Limb (tissue), 2 donors: ENCODE measurements at regions not wholly inside any gene's neighbourhood (a gene's known extent, or its start where the extent isn't known, plus 50 kb on each side); places are given as distances from the start of the nearest gene placed in this dataset.
A peak's percentile ranks its signal among the peaks of the same experiment; 100 is the strongest.
"Not testable (repeated sequence)": the region's sequence is repeated elsewhere in the genome, so short reads cannot be mapped to it uniquely, and the experiment has no call there.

Source experiments
- DNase-seq, 2 donors: peaks; one replicate each; pipeline ENCODE4 v3.0.0-alpha.2; 2016; ENCODE audit errors: extremely low spot score in 2 of 2

DNA sequence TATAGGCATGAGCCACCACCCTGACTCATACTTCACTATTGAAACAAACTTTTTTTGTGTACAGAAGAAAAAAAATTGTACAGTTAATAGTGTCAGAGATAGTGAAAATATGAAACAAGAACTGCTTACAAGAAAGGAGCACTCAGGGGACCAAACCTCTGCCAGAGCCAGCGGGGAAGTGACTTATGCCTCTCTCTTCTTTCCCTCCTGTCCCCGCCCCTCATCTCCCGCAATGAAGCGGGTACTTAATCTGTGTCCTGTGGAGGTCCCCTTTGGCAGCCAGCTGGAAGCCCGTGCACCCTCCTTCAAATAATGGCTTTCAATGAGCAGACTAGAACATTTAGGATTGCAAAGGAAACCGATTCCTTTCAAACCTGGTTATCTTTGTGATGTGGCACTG lies 51.5 kb downstream of the PPIAL4A start:
- DNase-seq = not testable (repeated sequence)

DNA sequence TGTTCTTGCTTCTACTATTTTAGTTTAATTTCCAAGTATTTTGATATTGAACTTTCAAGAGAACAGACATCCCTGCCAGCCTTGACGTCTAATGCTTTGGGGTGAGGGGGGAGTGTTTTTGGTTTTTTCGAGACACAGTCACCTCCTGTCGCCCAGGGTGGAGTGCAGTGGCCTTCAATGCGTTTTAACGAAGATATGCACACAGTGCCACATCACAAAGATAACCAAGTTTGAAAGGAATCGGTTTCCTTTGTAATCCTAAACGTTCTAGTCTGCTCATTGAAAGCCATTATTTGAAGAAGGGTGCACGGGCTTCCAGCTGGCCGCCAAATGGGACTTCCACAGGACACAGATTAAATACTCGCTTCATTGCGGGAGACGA lies 52.3 kb downstream of the PPIAL4A start:
- not testable (repeated sequence) for DNase-seq

DNA sequence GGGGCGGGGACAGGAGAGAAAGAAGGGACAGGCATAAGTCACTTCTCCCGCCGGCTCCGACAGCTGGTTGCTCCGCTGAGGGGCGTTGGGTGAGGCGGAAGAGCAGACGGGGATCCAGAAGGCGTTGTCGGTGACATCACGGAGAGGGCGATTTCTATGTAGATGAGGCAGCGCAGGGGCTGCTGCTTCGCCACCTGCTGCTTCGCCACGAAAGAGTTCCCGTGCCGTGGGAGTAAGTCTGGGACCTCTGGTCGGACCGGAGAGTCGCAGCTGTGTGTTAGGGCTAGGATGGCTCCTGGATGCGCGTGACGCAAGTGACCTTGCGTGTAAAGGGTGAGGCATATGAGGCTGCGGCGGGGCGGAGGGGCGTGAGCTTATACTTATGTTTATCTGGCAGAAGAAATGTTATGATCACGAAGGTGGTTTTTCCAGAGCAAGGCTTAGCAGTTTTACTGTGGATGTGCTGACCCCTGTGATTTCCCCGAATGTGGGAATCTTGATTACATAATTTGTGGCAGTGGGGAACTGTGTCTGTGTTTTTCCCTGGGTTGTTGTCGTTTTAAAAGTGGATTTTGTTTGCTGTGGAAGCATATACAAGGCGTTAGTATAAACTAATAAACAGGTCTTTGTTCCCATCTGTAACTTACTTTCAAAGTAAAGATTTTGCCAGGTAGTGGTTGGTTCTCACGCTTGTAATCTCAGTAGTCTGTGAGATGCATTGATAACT lies 52.8 kb downstream of the PPIAL4A start:
- peak; percentile 43 to 76 for DNase-seq

DNA sequence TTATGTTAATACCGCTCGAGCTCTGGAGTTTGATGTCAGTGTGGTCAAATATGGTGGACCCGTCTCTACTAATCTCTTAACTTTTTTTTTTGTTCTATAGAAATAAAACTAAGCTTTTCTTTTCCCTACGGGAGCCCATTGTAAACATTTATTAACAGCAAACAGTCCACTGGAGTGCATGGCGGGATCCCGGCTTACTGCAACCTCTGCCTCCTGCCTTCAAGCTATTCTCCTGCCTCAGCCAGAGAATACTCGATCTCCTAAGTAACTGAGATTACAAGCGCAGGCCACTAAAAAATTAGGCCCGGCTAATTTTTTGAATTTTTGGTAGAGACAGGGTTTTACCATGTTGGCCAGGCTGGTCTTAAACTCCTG lies 53.4 kb downstream of the PPIAL4A start:
- DNase-seq = not testable (repeated sequence)

DNA sequence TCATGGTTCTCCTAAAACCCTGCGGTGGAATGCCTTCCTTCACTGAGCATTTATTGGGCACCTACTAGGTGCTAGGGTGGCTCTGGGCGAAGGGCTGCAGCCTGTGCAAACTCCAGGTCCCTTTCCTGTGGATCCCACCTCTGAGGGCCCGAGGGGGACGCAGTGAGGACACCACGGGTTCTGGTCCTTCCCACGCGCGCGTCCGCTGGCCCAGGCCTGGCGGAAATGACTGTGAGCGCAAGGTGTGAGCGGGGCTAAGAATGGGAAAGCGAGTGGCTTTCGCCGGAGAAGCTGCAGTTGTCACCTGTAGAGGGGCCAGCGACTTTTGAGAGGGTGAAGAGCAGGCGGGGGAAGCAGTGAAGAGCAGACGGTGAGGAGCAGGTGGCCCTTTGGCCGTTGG lies 55.1 kb downstream of the PPIAL4A start:
- DNase-seq = not testable (repeated sequence)

DNA sequence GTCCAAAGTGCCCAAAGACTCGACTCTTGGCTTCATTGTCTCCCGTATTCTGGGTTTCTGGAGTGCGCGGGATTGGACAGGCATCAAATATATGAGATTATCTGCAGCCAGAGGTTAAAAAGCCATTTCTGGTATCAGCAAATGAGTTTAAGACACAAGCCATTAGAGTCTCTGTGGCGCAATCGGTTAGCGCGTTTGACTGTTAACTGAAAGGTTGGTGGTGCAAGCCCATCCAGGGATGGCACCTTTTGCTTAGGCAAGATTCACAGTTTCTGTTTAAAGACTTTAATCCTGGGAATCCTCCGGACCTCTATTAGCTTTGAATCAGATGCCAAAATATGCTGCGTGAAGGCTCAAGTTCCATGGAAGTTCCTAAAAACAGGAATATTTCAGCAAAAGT lies 55.6 kb downstream of the PPIAL4A start:
- DNase-seq = not testable (repeated sequence)

DNA sequence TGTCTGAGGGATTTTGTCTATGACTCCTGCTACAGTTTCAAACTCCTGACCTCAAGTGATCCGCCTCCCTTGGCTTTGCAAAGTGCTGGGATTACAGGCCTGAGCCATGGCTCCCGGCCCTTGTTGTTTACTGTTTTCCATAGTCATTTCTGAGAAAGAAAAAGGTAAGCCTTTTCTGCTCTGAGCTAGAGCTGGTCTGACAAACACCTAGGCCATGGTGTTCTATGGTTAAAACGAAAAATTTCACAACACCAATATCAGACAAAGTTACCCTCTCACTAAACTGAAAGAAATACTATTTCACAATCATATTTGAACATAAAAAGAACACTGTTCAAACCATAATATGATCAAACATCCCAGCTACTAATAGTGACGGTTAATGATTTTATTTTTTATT lies 57.5 kb downstream of the PPIAL4A start:
- not testable (repeated sequence) for DNase-seq

DNA sequence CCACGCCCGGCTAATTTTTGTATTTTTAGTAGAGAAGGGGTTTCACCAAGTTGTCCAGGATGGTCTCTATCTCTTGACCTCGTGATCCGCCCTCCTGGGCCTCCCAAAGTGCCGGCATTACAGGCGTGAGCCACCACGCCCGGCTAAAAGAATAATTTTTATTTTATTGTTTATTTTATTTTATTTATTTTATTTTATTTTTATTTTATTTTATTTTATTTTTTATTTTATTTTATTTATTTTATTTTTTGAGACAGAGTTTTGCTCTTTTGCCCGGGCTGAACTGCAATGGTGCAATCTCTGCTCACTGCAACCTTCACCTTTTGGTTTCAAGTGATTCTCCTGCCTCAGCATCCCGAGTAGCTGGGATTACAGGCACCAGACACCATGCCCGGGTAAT lies 60.2 kb downstream of the PPIAL4A start:
- not testable (repeated sequence) for DNase-seq

DNA sequence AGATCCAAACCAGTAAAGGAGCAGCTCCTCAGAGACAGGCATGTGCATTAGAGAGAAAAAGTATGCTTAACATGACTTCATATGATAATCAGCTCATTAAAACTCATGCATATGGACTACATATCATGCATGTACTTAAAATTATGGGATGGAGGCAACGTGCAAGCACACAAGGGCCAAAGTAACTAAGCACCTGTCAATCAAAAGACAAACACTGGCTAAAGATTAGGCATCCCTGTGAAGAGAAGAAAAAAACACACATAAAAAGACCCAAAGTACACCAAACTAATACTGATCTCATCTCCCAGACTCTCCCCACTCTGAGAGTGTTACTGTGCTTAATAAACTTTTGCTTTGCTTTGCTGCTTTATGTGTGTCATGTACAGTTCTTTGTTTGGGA lies 61.1 kb downstream of the PPIAL4A start:
- DNase-seq = not testable (repeated sequence)

DNA sequence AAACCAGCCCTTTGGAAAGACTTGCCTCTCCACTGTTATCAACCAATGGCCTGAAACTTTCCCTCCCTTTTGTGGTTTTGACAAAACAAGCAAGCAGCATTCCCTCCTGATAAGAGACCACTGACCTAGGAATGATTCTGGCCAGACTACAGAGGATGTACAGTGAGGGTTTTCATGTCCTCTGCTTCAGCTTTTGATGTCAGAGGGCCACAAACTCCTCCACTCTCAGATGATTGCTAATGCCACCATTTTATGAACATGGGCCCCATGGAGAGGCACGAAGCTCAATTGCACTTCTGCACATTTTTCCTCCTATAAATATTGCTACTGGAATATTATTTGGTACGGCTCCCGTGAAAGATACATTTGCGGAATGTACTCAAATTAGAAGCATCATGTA lies 61.5 kb downstream of the PPIAL4A start:
- not testable (repeated sequence) for DNase-seq

DNA sequence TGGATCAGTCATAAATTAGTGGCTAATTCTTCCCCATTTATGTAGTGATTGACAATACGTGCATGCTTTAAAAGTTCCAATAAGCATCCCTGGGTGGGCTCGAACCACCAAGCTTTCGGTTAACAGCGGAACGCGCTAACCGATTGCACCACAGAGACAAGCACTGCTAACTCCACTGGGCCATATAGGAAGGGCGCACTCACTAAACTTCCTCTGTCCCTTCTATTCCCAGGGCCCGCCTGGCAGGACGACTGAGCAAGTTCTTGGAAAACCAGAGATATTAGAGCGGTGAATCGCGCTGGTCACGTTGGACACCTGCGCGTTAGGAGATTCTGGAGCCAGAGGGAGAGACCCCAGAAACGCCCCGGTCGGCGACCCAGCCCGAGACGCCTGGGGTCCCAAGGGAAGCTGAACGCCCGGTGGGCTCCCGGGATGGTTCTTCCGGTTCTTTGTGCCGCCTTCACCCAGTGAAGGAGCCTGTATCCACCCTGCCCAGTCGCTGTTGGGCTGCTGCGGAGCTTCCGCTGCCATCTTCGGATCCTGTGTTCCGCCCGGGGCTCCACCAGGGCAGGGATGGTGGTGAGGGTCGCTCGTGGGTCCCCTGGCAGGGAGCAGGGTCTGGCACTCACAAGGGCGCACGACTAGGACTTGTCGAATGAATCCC lies 62.8 kb downstream of the PPIAL4A start:
- DNase-seq = not testable (repeated sequence)

DNA sequence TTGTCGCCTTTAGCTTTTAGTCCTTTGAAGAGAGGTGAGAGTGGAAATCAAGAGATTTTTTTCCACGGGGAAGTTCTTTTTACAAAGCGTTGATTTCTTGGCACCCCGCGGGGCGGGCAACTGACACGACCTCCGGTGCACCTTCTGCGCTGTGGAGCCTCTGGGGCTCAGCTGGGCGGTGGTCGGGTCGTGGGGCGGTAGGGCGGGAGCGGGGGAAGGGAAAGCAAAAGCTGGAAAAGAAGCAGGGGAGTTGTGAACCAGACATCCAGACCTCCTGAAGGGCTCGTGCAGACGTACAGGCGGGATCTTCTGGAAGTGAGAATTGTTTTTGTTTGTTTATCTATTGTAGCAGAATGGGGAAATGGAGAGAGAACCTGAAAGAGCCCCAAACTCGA lies 63.3 kb downstream of the PPIAL4A start:
- DNase-seq = not testable (repeated sequence)

DNA sequence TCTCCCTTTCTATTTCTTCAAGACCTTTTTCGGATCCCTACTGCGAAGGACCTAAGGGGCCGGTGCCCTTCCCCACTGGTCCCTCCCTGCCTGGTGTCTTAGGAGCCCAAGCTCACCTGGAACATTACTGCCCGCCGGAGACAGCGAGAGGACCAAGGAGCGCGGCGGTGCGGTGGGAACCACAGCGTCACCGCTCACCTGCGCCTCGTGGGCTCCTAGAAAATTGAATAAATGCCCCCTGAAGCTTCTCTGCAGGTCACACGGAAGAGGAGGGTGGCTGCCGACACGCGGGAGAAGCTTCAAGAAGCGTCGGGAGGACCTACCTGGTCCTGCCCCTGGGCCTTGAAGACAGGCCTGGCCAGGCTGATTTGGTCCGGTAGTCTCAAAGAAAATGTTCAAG lies 65.2 kb downstream of the PPIAL4A start:
- no peak for DNase-seq

DNA sequence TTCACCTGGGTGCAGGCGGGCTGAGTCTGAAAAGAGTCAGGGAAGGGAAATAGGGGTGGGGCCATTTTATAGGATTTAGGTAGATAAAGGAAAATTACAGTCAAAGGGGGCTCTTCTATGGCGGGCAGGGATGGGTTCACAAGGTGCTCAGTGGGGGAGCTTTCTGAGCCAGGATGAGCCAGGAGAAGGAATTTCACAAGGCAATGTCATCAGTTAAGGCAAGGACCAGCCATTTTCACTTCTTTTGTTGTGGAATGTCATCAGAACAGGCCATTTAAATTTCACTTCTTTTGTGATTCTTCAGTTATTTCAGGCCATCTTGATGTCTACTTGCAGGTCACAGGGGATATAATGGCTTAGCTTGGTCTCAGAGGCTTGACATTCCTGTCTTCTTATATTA lies 66.4 kb downstream of the PPIAL4A start:
- not testable (repeated sequence) for DNase-seq

DNA sequence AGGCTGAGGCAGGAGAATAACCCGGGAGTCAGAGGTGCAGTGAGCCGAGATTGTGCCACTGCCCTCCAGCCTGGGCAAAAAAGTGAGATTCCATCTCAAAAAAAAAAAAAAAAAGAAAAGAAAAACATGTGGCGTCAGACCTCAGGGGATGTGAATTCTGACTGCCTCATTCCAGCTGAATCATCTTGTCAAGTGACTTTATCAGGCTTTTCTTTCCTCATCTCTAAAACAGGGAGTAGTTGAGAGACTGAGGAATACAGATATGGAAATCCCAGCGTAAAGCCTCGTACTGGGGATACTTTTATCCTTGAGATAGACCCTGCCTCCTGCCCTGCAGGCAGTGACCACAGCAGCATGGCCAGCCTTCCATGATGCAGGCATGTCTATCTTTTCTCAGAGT lies 76.4 kb downstream of the PPIAL4A start:
- not testable (repeated sequence) for DNase-seq

DNA sequence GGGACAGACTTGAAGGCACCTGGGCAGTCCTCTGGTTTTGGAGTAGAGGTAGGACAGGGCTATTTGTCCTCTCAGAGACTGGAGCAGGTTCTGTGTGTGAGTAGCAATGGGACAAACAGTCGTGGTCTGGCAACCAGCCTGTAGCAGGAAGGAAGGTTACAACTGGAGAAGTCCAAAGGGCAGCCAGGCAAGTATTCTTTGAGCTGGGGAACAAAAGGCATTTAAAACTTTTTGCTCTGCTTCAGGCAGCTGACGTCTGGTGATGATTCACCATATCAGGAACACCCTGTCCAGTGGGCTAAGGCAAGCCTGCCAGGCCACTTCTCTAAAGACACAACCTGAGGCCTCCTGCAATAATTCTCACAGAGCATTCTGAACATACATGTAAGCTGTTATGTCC lies 83.3 kb downstream of the PPIAL4A start:
- DNase-seq = not testable (repeated sequence)

DNA sequence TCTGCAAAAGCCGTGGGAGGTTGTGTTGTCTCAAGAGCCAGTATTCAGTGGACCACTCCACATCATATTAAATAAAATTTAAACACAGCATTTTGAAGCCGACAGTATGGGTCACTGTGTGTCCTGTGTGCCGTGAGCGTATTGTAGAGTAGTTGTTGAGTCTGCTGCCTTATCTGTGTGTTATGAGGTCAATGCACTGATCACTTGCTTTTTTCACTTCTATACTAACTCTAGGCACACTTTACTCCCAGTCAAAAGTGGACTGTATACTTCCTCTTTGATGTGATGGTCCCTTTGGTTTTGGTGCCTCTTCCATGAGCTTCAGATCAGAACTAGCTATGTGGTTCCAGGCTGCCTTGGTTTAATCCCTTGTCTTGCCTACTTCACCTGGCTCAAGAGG lies 84.3 kb downstream of the PPIAL4A start:
- not testable (repeated sequence) for DNase-seq

DNA sequence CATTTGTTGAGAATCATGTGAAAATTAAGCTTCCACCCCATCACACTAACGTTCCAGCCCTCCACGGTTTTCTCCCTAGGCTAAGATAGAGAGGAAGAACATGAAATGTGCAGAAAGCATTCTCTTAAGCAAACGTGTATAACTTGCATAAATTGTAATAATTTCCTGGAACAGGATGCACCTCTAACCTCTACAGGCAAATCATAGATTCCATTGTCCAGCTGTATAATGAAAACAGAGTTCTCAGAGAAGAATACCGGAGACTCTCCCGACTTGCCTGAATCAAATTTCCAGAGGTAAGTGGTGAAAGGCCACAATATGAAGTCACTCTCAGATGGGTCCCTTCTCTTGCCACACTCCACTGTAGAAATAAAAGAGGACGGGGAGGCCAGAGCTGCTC lies 87.7 kb downstream of the PPIAL4A start:
- not testable (repeated sequence) for DNase-seq

DNA sequence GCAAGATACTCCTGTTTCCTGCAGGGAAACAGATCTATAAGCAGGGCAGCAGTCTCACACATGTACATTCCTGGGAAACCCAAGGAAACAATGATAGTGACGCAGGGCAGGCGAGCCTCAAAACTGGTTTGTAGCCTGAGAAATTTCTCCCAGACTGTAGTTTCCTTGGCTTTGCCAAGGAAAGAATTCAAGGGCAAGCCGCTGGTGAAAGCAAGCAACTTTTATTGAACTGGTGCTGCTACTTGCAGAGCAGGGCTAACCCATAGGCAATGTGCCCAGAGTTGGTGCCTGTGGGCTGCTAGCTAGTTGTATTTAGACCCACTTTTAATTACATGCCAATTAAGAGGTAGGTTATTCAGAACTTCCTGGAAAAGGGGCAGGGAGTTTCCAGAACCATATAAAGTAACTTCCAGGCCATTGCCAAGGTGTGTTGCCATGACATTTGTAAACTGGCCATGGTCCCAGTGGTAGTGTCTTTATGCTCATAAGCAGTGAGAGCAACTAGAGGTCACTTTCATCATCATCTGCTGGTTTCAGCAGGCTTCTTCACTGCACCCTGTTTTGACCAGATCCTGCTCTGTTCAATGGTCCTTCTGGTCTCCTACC lies 92.0 kb downstream of the PPIAL4A start:
- not testable (repeated sequence) for DNase-seq

DNA sequence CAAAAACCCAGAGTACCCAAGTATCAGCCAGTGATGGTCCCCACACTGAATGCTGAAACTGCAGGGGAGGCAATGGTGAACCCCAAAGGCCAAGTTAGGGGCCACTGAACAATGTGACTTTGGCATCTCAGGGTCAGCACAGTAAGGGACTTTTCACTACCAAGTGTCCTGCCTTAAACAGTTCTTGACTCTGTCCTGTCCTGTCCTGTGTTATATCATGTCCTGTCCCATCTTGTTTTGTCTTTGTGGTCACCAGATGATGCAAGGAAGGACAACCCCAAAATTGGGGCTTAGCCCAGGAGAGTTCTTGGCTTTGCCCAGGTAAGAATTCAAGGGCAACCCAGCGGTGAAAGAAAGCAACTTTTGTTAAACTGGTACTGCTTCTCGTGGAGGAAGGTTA lies 105.0 kb downstream of the PPIAL4A start:
- not testable (repeated sequence) for DNase-seq

DNA sequence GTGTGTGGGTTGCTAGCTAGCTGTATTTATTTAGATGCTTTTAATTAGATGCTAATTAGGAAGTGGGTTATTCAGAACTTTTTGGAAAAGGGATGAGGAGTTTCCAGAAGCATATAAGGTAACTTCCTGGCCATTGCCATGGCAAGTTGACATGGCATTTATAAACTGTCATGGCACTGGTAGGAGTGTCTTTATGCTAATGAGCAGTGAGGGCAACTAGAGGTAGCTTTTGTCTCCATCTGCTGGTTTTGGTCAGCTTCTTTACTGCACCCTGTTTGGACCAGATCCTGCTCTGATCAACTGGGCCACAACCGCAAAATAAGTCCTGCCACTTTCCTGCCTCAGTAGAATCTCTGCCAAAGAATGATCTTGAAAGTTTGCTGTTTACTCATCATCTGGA lies 105.5 kb downstream of the PPIAL4A start:
- DNase-seq = not testable (repeated sequence)

DNA sequence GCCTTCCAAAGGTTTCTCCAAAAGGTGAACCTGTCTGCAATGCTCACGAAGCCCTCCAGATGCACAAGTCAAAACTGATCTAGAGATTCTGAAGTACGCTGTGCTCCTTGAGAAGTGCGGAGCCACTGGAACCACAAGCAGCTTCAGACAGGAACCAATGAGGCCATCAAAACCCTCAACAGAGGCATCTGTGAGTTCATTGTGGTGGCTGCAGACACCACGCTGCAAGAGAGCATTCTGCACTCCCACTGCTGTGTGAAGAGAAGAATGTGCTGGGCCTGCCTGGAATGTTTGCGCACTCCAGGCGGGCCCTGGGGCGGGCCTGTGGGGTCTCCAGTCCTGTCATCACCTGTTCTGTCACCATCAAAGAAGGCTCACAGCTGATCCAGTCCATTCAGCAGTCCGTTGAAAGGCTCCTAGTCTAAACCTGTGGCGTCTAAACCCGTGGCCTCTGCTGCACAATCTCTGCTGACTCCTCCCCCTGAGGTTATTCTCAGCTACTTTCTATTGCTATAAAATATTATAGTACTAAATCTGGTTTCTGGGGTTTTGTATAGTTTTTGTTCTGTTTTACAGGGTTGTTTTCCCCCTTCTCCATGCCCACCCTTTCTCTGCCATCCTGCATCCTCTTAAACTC lies 111.6 kb downstream of the PPIAL4A start:
- DNase-seq = not testable (repeated sequence)
